ENCODE measurements at regions not wholly inside any gene's neighbourhood (a gene's known extent, or its start where the extent isn't known, plus 50 kb on each side); places are given as distances from the start of the nearest gene placed in this dataset.

DNA sequence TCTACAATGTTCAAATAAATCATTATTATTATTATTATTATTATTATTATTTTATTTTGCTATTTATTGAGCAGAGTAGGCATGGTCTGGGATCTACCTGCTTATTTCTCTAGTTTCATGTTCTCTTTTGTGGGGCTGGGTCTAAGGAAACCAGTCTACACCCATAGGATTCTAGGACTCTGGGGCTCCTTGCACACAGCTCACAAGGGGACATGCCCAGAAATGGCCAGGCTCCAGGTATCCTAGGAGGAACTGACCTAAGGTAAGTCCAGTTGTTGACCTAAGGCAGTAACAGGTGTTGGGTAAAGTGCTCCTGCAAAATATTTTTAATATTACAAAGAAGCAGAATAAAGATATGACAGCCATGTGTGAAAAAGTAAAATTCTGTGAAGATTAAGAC is 149.6 kb upstream of the TBL1XR1 start:
- Mint-ChIP-seq H3K27ac (ENCODE audit: unreplicated experiment) (no peak overlapping the region), H3K4me1 (ENCODE audit: low read depth) (peaks cover 76% of the 10 kb centered on the region), H3K4me3 (ENCODE audit: unreplicated experiment) (no peak overlapping the region), H3K27me3 (ENCODE audit: low read depth) (no peaks in the 10 kb centered on the region), H3K36me3 (ENCODE audit: low read depth) (no peaks in the 10 kb centered on the region), H3K9me3 (ENCODE audit: low read depth) (peaks cover 5% of the 10 kb centered on the region)
- TF ChIP-seq CTCF (IDR thresholded peaks at IDR 0.05), result no peak
- no peak for DNase-seq (ENCODE audit: low spot score)

DNA sequence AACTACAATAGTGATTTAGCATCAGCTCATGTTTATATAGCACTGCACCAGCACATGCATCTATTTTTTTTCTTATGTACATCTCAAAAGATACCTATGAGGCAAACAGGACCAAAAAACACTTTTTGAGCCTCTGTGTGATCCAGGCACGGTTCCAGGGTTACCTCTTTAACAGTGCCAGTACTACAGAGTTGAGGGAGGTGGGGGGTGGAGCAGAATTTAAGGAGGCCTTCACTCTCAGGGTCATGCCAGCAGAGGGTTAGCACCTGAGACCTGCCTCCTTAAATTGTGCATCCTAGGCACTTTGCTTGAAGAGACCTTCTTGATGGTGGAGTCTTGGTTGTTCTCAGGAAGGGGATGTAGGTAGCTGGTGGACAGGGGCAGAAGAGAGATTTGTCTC is 150.3 kb upstream of the TBL1XR1 start:
- H3K27me3 Mint-ChIP-seq (ENCODE audit: low read depth), result no peaks in the 10 kb centered on the region
- H3K4me3 Mint-ChIP-seq (ENCODE audit: unreplicated experiment), result no peak overlapping the region
- no peak overlapping the region for H3K27ac Mint-ChIP-seq (ENCODE audit: unreplicated experiment)
- DNase-seq (ENCODE audit: low spot score), result no peak
- peaks cover 72% of the 10 kb centered on the region for H3K4me1 Mint-ChIP-seq (ENCODE audit: low read depth)
- no peak for TF ChIP-seq CTCF (IDR thresholded peaks at IDR 0.05)
- no peaks in the 10 kb centered on the region for H3K36me3 Mint-ChIP-seq (ENCODE audit: low read depth)
- peaks cover 5% of the 10 kb centered on the region for H3K9me3 Mint-ChIP-seq (ENCODE audit: low read depth)

GRCh38 chr3:177348974-177349373 is 151.7 kb upstream of the TBL1XR1 start:
- Mint-ChIP-seq H3K27ac (ENCODE audit: unreplicated experiment) (peak overlapping the region; percentile 60), H3K9me3 (ENCODE audit: low read depth) (peaks cover 5% of the 10 kb centered on the region), H3K36me3 (ENCODE audit: low read depth) (no peaks in the 10 kb centered on the region), H3K4me3 (ENCODE audit: unreplicated experiment) (no peak overlapping the region), H3K4me1 (ENCODE audit: low read depth) (peaks cover 59% of the 10 kb centered on the region), H3K27me3 (ENCODE audit: low read depth) (no peaks in the 10 kb centered on the region)
- DNase-seq (ENCODE audit: low spot score), result no peak
- TF ChIP-seq CTCF (IDR thresholded peaks at IDR 0.05), result no peak

DNA sequence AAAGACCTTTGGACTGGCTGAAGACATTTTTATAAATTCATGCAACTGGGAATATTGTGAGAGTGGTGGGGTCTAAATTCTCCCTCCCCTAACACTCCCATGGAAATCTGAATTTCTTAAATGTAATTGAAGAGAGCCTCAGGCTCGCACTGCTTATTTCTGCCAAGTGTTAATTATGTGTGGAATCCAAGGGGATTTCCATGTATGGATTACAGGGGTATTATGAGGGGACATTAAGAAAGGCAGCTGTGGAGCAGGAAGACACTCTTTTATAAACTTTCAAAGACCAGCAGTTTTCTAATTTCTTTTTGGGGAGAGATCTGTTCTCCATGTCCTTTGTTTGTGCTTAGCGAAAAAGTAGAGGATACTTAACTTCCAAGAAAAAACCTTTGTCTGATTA is 152.1 kb upstream of the TBL1XR1 start:
- no peak for TF ChIP-seq CTCF (IDR thresholded peaks at IDR 0.05)
- Mint-ChIP-seq H3K27ac (ENCODE audit: unreplicated experiment) (peak overlapping the region; percentile 60), H3K4me1 (ENCODE audit: low read depth) (peaks cover 55% of the 10 kb centered on the region)

DNA sequence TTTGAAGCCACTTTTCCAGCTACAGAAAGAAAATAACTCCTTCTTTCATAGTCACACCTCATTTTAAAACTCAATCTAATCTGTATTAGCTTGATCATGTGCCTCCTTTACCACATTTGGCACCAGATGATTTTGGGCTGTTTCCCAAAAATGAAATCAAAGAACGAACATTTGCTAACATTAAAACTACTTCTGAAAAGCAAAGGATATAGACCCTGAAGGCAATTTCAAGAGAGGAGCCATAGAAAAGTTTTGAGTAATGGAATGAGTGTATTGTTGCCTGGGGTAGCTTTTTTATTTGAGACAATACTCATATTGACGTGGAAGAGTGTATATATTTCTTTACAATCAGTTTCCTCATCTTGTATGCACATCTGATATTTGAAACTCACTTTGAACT is 152.8 kb upstream of the TBL1XR1 start:
- Mint-ChIP-seq H3K36me3 (ENCODE audit: low read depth) (no peaks in the 10 kb centered on the region), H3K9me3 (ENCODE audit: low read depth) (peaks cover 5% of the 10 kb centered on the region), H3K27ac (ENCODE audit: unreplicated experiment) (peak overlapping the region; percentile 53), H3K27me3 (ENCODE audit: low read depth) (no peaks in the 10 kb centered on the region), H3K4me1 (ENCODE audit: low read depth) (peaks cover 47% of the 10 kb centered on the region), H3K4me3 (ENCODE audit: unreplicated experiment) (no peak overlapping the region)
- DNase-seq (ENCODE audit: low spot score), result no peak
- no peak for TF ChIP-seq CTCF (IDR thresholded peaks at IDR 0.05)

More for the DNA sequence above, 152.1 kb upstream of the TBL1XR1 start:
- Mint-ChIP-seq H3K9me3 (ENCODE audit: low read depth) (peaks cover 5% of the 10 kb centered on the region), H3K4me3 (ENCODE audit: unreplicated experiment) (no peak overlapping the region), H3K36me3 (ENCODE audit: low read depth) (no peaks in the 10 kb centered on the region), H3K27me3 (ENCODE audit: low read depth) (no peaks in the 10 kb centered on the region)
- DNase-seq (ENCODE audit: low spot score), result no peak

Measured in chondrocyte (in vitro differentiated cells).